GM23338 (cell line): ENCODE measurements at regions not wholly inside any gene's neighbourhood (a gene's known extent, or its start where the extent isn't known, plus 50 kb on each side); places are given as distances from the start of the nearest gene placed in this dataset.

Experiments used
- ATAC-seq: fragments of 200-7000 bp; cut with Tn5 transposase; 3 replicates; pipeline ENCODE4 v1.9.1; 2020
- DNase-seq: peaks from one replicate; pipeline ENCODE4 v3.0.0-alpha.2; 2015; ENCODE audit warnings: low spot score
- H2AFZ ChIP-seq: fragments of 200-600 bp; sonication (generic); 2 replicates; pipeline ENCODE4 v1.8.0; 2016; ENCODE audit warnings: antibody characterized with exemption, mild to moderate bottlenecking, moderate library complexity
- H3F3A ChIP-seq: fragments of 200-600 bp; sonication (generic); replicated peaks from 2 replicates; pipeline ENCODE4 v1.8.0; 2017; ENCODE audit warnings: antibody characterized with exemption, mixed run types, low read depth
- H3K27ac ChIP-seq: fragments of 200-600 bp; sonication (generic); 2 replicates; pipeline ENCODE4 v1.6.1; 2016; ENCODE audit warnings: low read depth
- H3K27me3 ChIP-seq: fragments of 200-600 bp; sonication (generic); 2 replicates; pipeline ENCODE4 v1.8.0; 2016; ENCODE audit warnings: mild to moderate bottlenecking, mixed run types, moderate library complexity; ENCODE audit not compliant: insufficient read depth
- H3K36me3 ChIP-seq: fragments of 200-600 bp; sonication (generic); 2 replicates; pipeline ENCODE4 v1.8.0; 2016; ENCODE audit warnings: mild to moderate bottlenecking; ENCODE audit not compliant: insufficient read depth
- H3K4me1 ChIP-seq: fragments of 200-600 bp; sonication (generic); 2 replicates; pipeline ENCODE4 v1.8.0; 2016; ENCODE audit warnings: mild to moderate bottlenecking, moderate library complexity; ENCODE audit not compliant: insufficient read depth
- H3K4me2 ChIP-seq: fragments of 200-600 bp; sonication (generic); 2 replicates; pipeline ENCODE4 v1.7.1; 2017; ENCODE audit warnings: mixed run types
- H3K4me3 ChIP-seq: fragments of 200-600 bp; sonication (generic); 2 replicates; pipeline ENCODE4 v1.6.1; 2016; ENCODE audit warnings: mixed run types
- H3K79me2 ChIP-seq: fragments of 200-600 bp; sonication (generic); replicated peaks from 2 replicates; pipeline ENCODE4 v1.8.0; 2017; ENCODE audit warnings: mild to moderate bottlenecking; ENCODE audit not compliant: insufficient read depth
- H3K9me2 ChIP-seq: fragments of 200-600 bp; sonication (generic); 2 replicates; pipeline ENCODE4 v1.8.0; 2017; ENCODE audit not compliant: insufficient read depth
- H4K20me1 ChIP-seq: fragments of 200-600 bp; sonication (generic); replicated peaks from 2 replicates; pipeline ENCODE4 v1.8.0; 2017; ENCODE audit warnings: mild to moderate bottlenecking; ENCODE audit not compliant: insufficient read depth
- H3K27ac Mint-ChIP-seq: 2 replicates; pipeline ENCODE4 v1.8.0; 2020; ENCODE audit warnings: inconsistent platforms, mild to moderate bottlenecking, moderate library complexity, mixed read lengths
- H3K27me3 Mint-ChIP-seq: 3 replicates; pipeline ENCODE4 v1.8.0; 2022; ENCODE audit warnings: low read depth, mild to moderate bottlenecking, moderate library complexity, mixed read lengths, inconsistent platforms; ENCODE audit not compliant: insufficient read depth, poor library complexity
- H3K36me3 Mint-ChIP-seq: 3 replicates; pipeline ENCODE4 v1.8.0; 2021; ENCODE audit warnings: low read depth, mild to moderate bottlenecking, inconsistent platforms, moderate library complexity, mixed read lengths
- H3K4me1 Mint-ChIP-seq: 3 replicates; pipeline ENCODE4 v1.8.0; 2020; ENCODE audit warnings: mild to moderate bottlenecking, inconsistent platforms, mixed read lengths
- H3K4me3 Mint-ChIP-seq: 3 replicates; pipeline ENCODE4 v1.8.0; 2021; ENCODE audit warnings: moderate library complexity, mild to moderate bottlenecking, inconsistent platforms, mixed read lengths
- H3K9me3 Mint-ChIP-seq: 3 replicates; pipeline ENCODE4 v1.8.0; 2020; ENCODE audit warnings: moderate library complexity, mild to moderate bottlenecking, inconsistent platforms, mixed read lengths
- CREB1 ChIP-seq: fragments of 250-450 bp; sonication (Bioruptor Pico); IDR thresholded peaks from 2 replicates; pipeline ENCODE4 v1.5.0; 2020; ENCODE audit warnings: low read depth, mild to moderate bottlenecking, moderate library complexity
- CTCF ChIP-seq, 2 experiments: fragments of 200-600 bp in 1 of 2; sonication (generic) in 1 of 2; conservative IDR thresholded peaks; 2 replicates each; pipeline versions ENCODE4 v1.5.1 to v1.6.1; 2016 to 2017; ENCODE audit warnings: antibody characterized with exemption in 2 of 2, low read depth in 2 of 2, mild to moderate bottlenecking in 2 of 2, moderate library complexity in 1 of 2
- ETS1 ChIP-seq: IDR thresholded peaks from 2 replicates; pipeline ENCODE4 v1.6.1; 2016; ENCODE audit warnings: antibody characterized with exemption
- EZH2 ChIP-seq: fragments of 200-600 bp; sonication (generic); IDR thresholded peaks from one replicate; pipeline ENCODE4 v1.8.0; 2017; ENCODE audit warnings: antibody characterized with exemption, mild to moderate bottlenecking, low read depth; ENCODE audit not compliant: unreplicated experiment
- EZH2phosphoT487 ChIP-seq: fragments of 200-600 bp; sonication (generic); IDR thresholded peaks from one replicate; pipeline ENCODE4 v1.8.1; 2018; ENCODE audit warnings: antibody characterized with exemption; ENCODE audit not compliant: unreplicated experiment
- JUNB ChIP-seq: IDR thresholded peaks from one replicate; pipeline ENCODE4 v1.6.1; 2016; ENCODE audit warnings: antibody characterized with exemption; ENCODE audit not compliant: unreplicated experiment
- NANOG ChIP-seq: IDR thresholded peaks from 2 replicates; pipeline ENCODE4 v1.6.1; 2016; ENCODE audit warnings: antibody characterized with exemption, borderline replicate concordance
- POLR2AphosphoS5 ChIP-seq: IDR thresholded peaks from 2 replicates; pipeline ENCODE4 v1.6.1; 2016; ENCODE audit warnings: antibody characterized with exemption, low read depth
- STAT1 ChIP-seq: IDR thresholded peaks from one replicate; pipeline ENCODE4 v1.6.1; 2016; ENCODE audit warnings: antibody characterized with exemption; ENCODE audit not compliant: unreplicated experiment
- ZNF114 ChIP-seq: fragments of 250-450 bp; sonication (Bioruptor Pico); IDR thresholded peaks from 2 replicates; pipeline ENCODE4 v1.5.0; 2020; ENCODE audit warnings: mild to moderate bottlenecking, moderate library complexity
- ZNF331 ChIP-seq: fragments of 250-450 bp; sonication (Bioruptor Pico); IDR thresholded peaks from 2 replicates; pipeline ENCODE4 v1.5.0; 2020; ENCODE audit warnings: low read depth, mild to moderate bottlenecking, moderate library complexity
- ZNF462 ChIP-seq: fragments of 250-450 bp; sonication (Bioruptor Pico); IDR thresholded peaks from 2 replicates; pipeline ENCODE4 v1.5.0; 2020; ENCODE audit warnings: mild to moderate bottlenecking, moderate library complexity
- TF ChIP-seq, protein P1 (sequence below): IDR thresholded peaks from one replicate; pipeline ENCODE4 v1.6.1; 2018; ENCODE audit warnings: antibody characterized with exemption; ENCODE audit not compliant: unreplicated experiment

DNA sequence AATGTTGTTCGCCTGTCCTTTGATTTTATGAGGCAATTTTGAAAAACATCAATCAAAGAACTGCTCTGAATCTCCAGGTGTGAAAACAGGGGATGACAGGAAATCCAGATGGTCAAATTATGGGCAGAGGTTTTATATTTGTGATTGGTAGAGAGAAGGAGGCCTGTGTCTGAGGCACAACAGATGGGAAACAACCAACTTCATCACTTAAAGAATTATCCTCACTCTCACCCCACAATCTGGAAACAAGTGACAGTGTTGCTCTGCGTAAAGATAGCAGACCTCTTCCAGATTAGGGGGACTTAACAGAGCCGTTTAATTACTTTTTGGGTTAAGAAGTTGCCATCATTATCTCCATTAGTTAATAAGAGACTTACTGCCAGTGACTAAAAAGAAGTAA lies 64.1 kb upstream of the EGLN3 start:
- Histone ChIP-seq H3K27ac (no peak overlapping the region), H3F3A (no peaks in the 10 kb centered on the region), H3K79me2 (no peaks in the 10 kb centered on the region), H3K27me3 (no peaks in the 10 kb centered on the region), H4K20me1 (no peaks in the 10 kb centered on the region), H2AFZ (no peak overlapping the region), H3K9me2 (peaks cover 7% of the 10 kb centered on the region), H3K36me3 (no peaks in the 10 kb centered on the region), H3K4me2 (no peak overlapping the region), H3K4me1 (peaks cover 40% of the 10 kb centered on the region), H3K4me3 (no peak overlapping the region)
- Mint-ChIP-seq H3K27ac (no peak overlapping the region), H3K27me3 (no peaks in the 10 kb centered on the region), H3K36me3 (no peaks in the 10 kb centered on the region), H3K9me3 (no peaks in the 10 kb centered on the region), H3K4me3 (no peak overlapping the region), H3K4me1 (peaks cover 25% of the 10 kb centered on the region)
- ATAC-seq, result no peak
- TF ChIP-seq NANOG (no peak), CREB1 (CRISPR knock-in tag) (no peak), JUNB (no peak), ZNF331 (CRISPR knock-in tag) (no peak), ZNF462 (CRISPR knock-in tag) (no peak), POLR2AphosphoS5 (no peak), CTCF (conservative IDR thresholded peaks at IDR 0.05; ENCODE audit: low read depth in 2 of 2) (no peak), STAT1 (no peak), ZNF114 (CRISPR knock-in tag) (no peak), EZH2phosphoT487 (no peak), EZH2 (no peak), ETS1 (no peak)
- TF ChIP-seq, protein P1, sequence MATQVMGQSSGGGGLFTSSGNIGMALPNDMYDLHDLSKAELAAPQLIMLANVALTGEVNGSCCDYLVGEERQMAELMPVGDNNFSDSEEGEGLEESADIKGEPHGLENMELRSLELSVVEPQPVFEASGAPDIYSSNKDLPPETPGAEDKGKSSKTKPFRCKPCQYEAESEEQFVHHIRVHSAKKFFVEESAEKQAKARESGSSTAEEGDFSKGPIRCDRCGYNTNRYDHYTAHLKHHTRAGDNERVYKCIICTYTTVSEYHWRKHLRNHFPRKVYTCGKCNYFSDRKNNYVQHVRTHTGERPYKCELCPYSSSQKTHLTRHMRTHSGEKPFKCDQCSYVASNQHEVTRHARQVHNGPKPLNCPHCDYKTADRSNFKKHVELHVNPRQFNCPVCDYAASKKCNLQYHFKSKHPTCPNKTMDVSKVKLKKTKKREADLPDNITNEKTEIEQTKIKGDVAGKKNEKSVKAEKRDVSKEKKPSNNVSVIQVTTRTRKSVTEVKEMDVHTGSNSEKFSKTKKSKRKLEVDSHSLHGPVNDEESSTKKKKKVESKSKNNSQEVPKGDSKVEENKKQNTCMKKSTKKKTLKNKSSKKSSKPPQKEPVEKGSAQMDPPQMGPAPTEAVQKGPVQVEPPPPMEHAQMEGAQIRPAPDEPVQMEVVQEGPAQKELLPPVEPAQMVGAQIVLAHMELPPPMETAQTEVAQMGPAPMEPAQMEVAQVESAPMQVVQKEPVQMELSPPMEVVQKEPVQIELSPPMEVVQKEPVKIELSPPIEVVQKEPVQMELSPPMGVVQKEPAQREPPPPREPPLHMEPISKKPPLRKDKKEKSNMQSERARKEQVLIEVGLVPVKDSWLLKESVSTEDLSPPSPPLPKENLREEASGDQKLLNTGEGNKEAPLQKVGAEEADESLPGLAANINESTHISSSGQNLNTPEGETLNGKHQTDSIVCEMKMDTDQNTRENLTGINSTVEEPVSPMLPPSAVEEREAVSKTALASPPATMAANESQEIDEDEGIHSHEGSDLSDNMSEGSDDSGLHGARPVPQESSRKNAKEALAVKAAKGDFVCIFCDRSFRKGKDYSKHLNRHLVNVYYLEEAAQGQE, result no peak
- no peak for DNase-seq
